Activated CD8-positive, alpha-beta memory T cell treated with anti-CD3 and anti-CD28 coated beads for 36 hours (primary cell): ENCODE measurements at regions not wholly inside any gene's neighbourhood (a gene's known extent, or its start where the extent isn't known, plus 50 kb on each side); places are given as distances from the start of the nearest gene placed in this dataset.
"Not testable (repeated sequence)": the region's sequence is repeated elsewhere in the genome, so short reads cannot be mapped to it uniquely, and the experiment has no call there.

ENCODE experiments used
- CTCF ChIA-PET: fragments of 350-600 bp; sonication (Branson Sonifier 250); formaldehyde crosslinking; loops from one replicate; lab custom pipeline; 2021; ENCODE audit warnings: antibody characterized with exemption; lab: Charles Lee
- POLR2A ChIA-PET: fragments of 350-600 bp; sonication (Branson Sonifier 250); formaldehyde crosslinking; loops from one replicate; lab custom pipeline; 2021; ENCODE audit warnings: antibody characterized with exemption; lab: Charles Lee

- CTCF ChIA-PET = interaction anchor here (1.1 kb wide), 1 partner anchor 82 kb away, joined by 3 read pairs; no protein-coding TSS in a partner anchor
- POLR2A ChIA-PET = no interaction called here
Observed at GRCh38 chr3:56938530-56938929, 121.9 kb upstream of the SPATA12 start.

- ChIA-PET POLR2A (interaction anchor here (0.6 to 0.7 kb wide), 2 partner anchors 221 to 346 kb away, joined by 3 to 4 read pairs; no protein-coding TSS in a partner anchor), CTCF (no interaction called here)
Observed at GRCh38 chr3:56937580-56937979, 122.9 kb upstream of the SPATA12 start.

- POLR2A ChIA-PET = no interaction called here
- CTCF ChIA-PET = no interaction called here
Observed at GRCh38 chr3:56935811-56936210, 124.7 kb upstream of the SPATA12 start.

GRCh38 chr3:56934481-56934880 is 126.0 kb upstream of the SPATA12 start:
- CTCF ChIA-PET, POLR2A ChIA-PET: not testable (repeated sequence)

- ChIA-PET POLR2A (no interaction called here), CTCF (no interaction called here)
Observed at GRCh38 chr3:56933803-56934202, 126.7 kb upstream of the SPATA12 start.

GRCh38 chr3:56932866-56933265 is 127.6 kb upstream of the SPATA12 start:
- CTCF ChIA-PET = interaction anchor here (1.1 kb wide), 1 partner anchor 9 kb away, joined by 4 read pairs; no protein-coding TSS in a partner anchor
- POLR2A ChIA-PET = no interaction called here

- CTCF ChIA-PET = no interaction called here
- POLR2A ChIA-PET = no interaction called here
Observed at GRCh38 chr3:56931836-56932235, 128.6 kb upstream of the SPATA12 start.

GRCh38 chr3:56930706-56931105 is 129.0 kb upstream of the ARHGEF3 start:
- POLR2A ChIA-PET = no interaction called here
- CTCF ChIA-PET = no interaction called here

GRCh38 chr3:56929809-56930615 is 128.3 kb upstream of the ARHGEF3 start:
- ChIA-PET CTCF (no interaction called here), POLR2A (no interaction called here)

- CTCF ChIA-PET = interaction anchor here (0.9 kb wide), 1 partner anchor 60 kb away, joined by 3 read pairs; no protein-coding TSS in a partner anchor
- POLR2A ChIA-PET = no interaction called here
Observed at GRCh38 chr3:56928379-56929068, 126.8 kb upstream of the ARHGEF3 start.

GRCh38 chr3:56927855-56928254 is 126.1 kb upstream of the ARHGEF3 start:
- CTCF ChIA-PET = interaction anchor here (0.9 kb wide), 1 partner anchor 61 kb away, joined by 3 read pairs; no protein-coding TSS in a partner anchor
- POLR2A ChIA-PET = interaction anchor here (0.8 kb wide), 1 partner anchor 10 kb away, joined by 3 read pairs; no protein-coding TSS in a partner anchor

GRCh38 chr3:56926947-56927282 is 125.2 kb upstream of the ARHGEF3 start:
- CTCF ChIA-PET = no interaction called here
- POLR2A ChIA-PET = no interaction called here

- POLR2A ChIA-PET = no interaction called here
- CTCF ChIA-PET = no interaction called here
Observed at GRCh38 chr3:56926243-56926946, 124.6 kb upstream of the ARHGEF3 start.

- CTCF ChIA-PET = interaction anchor here (1.4 kb wide), 1 partner anchor 64 kb away, joined by 3 read pairs; no protein-coding TSS in a partner anchor
- POLR2A ChIA-PET = not testable (repeated sequence)
Observed at GRCh38 chr3:56924700-56925099, 123.0 kb upstream of the ARHGEF3 start.

GRCh38 chr3:56923526-56924224 is 121.9 kb upstream of the ARHGEF3 start:
- ChIA-PET CTCF (no interaction called here), POLR2A (no interaction called here)

GRCh38 chr3:56921573-56922453 is 120.1 kb upstream of the ARHGEF3 start:
- CTCF ChIA-PET = interaction anchor here (1.2 kb wide), 2 partner anchors 123 to 157 kb away, joined by 3 to 4 read pairs; no protein-coding TSS in a partner anchor
- POLR2A ChIA-PET = interaction anchor here (0.6 to 1.2 kb wide), 5 partner anchors 40 to 199 kb away, joined by 3 to 4 read pairs (median 3); no protein-coding TSS in a partner anchor

- ChIA-PET POLR2A (no interaction called here), CTCF (no interaction called here)
Observed at GRCh38 chr3:56919797-56920195, 118.0 kb upstream of the ARHGEF3 start.
